PC-3 (cell line): ENCODE measurements at regions not wholly inside any gene's neighbourhood (a gene's known extent, or its start where the extent isn't known, plus 50 kb on each side); places are given as distances from the start of the nearest gene placed in this dataset.

ENCODE experiments used
- ATAC-seq: fragments of 200-7000 bp; cut with Tn5 transposase; 2 replicates; pipeline ENCODE4 v1.9.1; 2020; ENCODE audit warnings: mild to moderate bottlenecking, moderate library complexity
- BruUV-seq: library from RNA; stranded (reverse); fragments of 400-500 nt; replicated peaks from 2 replicates; lab custom pipeline; 2021; lab: Mats Ljungman, UMichigan
- CTCF ChIA-PET: fragments of 300-600 bp; sonication (Branson Sonifier 250); formaldehyde crosslinking; loops from one replicate; lab custom pipeline; 2022; ENCODE audit warnings: antibody characterized with exemption; lab: Charles Lee
- POLR2A ChIA-PET: fragments of 300-600 bp; sonication (Branson Sonifier 250); formaldehyde crosslinking; loops from one replicate; lab custom pipeline; 2022; ENCODE audit warnings: antibody characterized with exemption; ENCODE audit not compliant: unreplicated experiment; lab: Charles Lee
- DNase-seq: peaks from one replicate; pipeline ENCODE4 v3.0.0-alpha.2; 2015
- H2AFZ ChIP-seq: fragments of 300-600 bp; sonication (generic); 2 replicates; pipeline ENCODE4 v1.6.0; 2016; ENCODE audit warnings: antibody characterized with exemption, low read length
- H3F3A ChIP-seq: fragments of 300-600 bp; sonication (generic); one replicate; pipeline ENCODE4 v1.6.0; 2017; ENCODE audit warnings: antibody characterized with exemption, low read length, control low read depth, mild to moderate bottlenecking; ENCODE audit not compliant: unreplicated experiment
- H3K27ac ChIP-seq: fragments of 300-600 bp; sonication (generic); 2 replicates; pipeline ENCODE4 v1.5.1; 2016; ENCODE audit warnings: mild to moderate bottlenecking, low read length
- H3K27me3 ChIP-seq: fragments of 300-600 bp; sonication (generic); 2 replicates; pipeline ENCODE4 v1.6.1; 2016; ENCODE audit warnings: low read length, mixed read lengths
- H3K36me3 ChIP-seq: fragments of 300-600 bp; sonication (generic); 2 replicates; pipeline ENCODE4 v1.6.1; 2016; ENCODE audit warnings: low read depth, mixed run types, low read length, mixed read lengths
- H3K4me1 ChIP-seq: fragments of 300-600 bp; sonication (generic); 2 replicates; pipeline ENCODE4 v1.5.1; 2016; ENCODE audit warnings: low read length; ENCODE audit not compliant: insufficient read depth
- H3K4me2 ChIP-seq: fragments of 300-600 bp; sonication (generic); 2 replicates; pipeline ENCODE4 v1.6.0; 2016; ENCODE audit warnings: low read length
- H3K4me3 ChIP-seq: fragments of 300-600 bp; sonication (generic); 2 replicates; pipeline ENCODE4 v1.5.1; 2016; ENCODE audit warnings: mild to moderate bottlenecking, low read length, mixed read lengths
- H3K79me2 ChIP-seq: fragments of 300-600 bp; sonication (generic); 2 replicates; pipeline ENCODE4 v1.6.1; 2017; ENCODE audit warnings: low read length, mixed read lengths
- H3K9ac ChIP-seq: fragments of 300-600 bp; sonication (generic); 2 replicates; pipeline ENCODE4 v1.6.0; 2016; ENCODE audit warnings: mild to moderate bottlenecking, low read length
- H3K9me2 ChIP-seq: fragments of 300-600 bp; sonication (generic); replicated peaks from 2 replicates; pipeline ENCODE4 v1.6.1; 2016; ENCODE audit warnings: mixed run types, low read length, mixed read lengths
- H3K9me3 ChIP-seq: fragments of 300-600 bp; sonication (generic); 2 replicates; pipeline ENCODE4 v1.6.1; 2016; ENCODE audit warnings: low read length, mixed read lengths
- H4K20me1 ChIP-seq: fragments of 300-600 bp; sonication (generic); 2 replicates; pipeline ENCODE4 v1.6.1; 2016; ENCODE audit warnings: low read length, mixed read lengths
- EZH2 ChIP-seq: fragments of 300-600 bp; sonication (generic); IDR thresholded peaks from one replicate; pipeline ENCODE4 v1.6.1; 2017; ENCODE audit warnings: antibody characterized with exemption, mild to moderate bottlenecking, low read length; ENCODE audit not compliant: unreplicated experiment
- EZH2phosphoT487 ChIP-seq: fragments of 300-600 bp; sonication (generic); IDR thresholded peaks from 2 replicates; pipeline ENCODE4 v1.6.1; 2018; ENCODE audit warnings: mild to moderate bottlenecking, antibody characterized with exemption, low read length, borderline replicate concordance
- intact Hi-C: fragments of 100-400 bp; cut with micrococcal nuclease; formaldehyde crosslinking; loops from 2 replicates; pipeline ENCODE4 v1.9.0; 2023
- TF ChIP-seq, protein P1 (sequence below): fragments of 300-600 bp; sonication (generic); conservative IDR thresholded peaks from 2 replicates; pipeline ENCODE4 v1.5.1; 2017; ENCODE audit warnings: antibody characterized with exemption, low read depth, mild to moderate bottlenecking, low read length

DNA sequence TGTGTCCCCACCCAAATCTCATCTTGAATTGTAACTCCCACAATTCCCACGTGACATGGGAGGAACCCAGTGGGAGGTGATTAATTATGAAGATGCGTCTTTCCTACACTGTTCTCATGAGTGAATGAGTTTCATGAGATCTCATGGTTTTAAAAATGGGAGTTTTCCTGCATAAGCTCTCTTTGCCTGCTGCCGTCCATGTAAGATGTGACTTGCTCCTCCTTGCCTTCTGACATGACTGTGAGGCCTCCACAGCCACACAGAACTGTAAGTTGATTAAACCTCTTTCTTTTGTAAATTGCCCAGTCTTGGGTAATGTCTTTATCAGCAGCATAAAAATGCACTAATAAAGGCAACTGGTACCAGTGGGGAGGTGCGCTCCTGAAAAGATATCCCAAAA lies 67.7 kb upstream of the DRGX start:
- TF ChIP-seq EZH2phosphoT487 = no peak
- TF ChIP-seq EZH2 = no peak
- TF ChIP-seq, protein P1, sequence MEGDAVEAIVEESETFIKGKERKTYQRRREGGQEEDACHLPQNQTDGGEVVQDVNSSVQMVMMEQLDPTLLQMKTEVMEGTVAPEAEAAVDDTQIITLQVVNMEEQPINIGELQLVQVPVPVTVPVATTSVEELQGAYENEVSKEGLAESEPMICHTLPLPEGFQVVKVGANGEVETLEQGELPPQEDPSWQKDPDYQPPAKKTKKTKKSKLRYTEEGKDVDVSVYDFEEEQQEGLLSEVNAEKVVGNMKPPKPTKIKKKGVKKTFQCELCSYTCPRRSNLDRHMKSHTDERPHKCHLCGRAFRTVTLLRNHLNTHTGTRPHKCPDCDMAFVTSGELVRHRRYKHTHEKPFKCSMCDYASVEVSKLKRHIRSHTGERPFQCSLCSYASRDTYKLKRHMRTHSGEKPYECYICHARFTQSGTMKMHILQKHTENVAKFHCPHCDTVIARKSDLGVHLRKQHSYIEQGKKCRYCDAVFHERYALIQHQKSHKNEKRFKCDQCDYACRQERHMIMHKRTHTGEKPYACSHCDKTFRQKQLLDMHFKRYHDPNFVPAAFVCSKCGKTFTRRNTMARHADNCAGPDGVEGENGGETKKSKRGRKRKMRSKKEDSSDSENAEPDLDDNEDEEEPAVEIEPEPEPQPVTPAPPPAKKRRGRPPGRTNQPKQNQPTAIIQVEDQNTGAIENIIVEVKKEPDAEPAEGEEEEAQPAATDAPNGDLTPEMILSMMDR = no peak
- Histone ChIP-seq H3K9ac (no peak overlapping the region), H3K4me1 (no peaks in the 10 kb centered on the region), H3K4me3 (no peak overlapping the region), H3K27me3 (no peaks in the 10 kb centered on the region), H3K27ac (no peak overlapping the region), H4K20me1 (no peaks in the 10 kb centered on the region), H3K9me3 (no peaks in the 10 kb centered on the region), H3F3A (no peaks in the 10 kb centered on the region), H3K4me2 (no peak overlapping the region), H2AFZ (no peak overlapping the region), H3K79me2 (no peaks in the 10 kb centered on the region), H3K36me3 (peaks cover 62% of the 10 kb centered on the region), H3K9me2 (no peaks in the 10 kb centered on the region)
- intact Hi-C loops = no loop called here
- no peak for DNase-seq
- CTCF ChIA-PET = no interaction called here
- BruUV-seq = no TSS peak
- POLR2A ChIA-PET = no interaction called here
- no peak for ATAC-seq

DNA sequence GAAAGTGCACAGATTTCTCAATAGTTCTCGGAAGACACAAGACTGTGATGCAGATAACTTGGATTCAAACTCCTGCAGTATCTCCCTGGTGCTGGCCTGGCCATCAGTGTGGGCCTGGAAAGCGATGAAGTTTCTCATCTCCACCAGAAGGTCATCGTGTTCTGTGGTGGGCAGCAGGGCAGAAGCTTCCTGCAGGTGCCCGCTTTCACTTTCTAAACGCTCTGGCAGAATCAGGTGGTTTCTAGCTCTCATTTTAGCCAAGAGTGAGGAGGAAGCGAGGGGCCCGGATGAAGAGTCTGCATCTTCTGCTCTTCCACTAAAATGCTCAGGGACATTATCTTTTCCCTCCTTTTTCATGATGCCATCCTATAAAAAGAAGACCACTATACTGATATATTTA lies 63.0 kb upstream of the DRGX start:
- Histone ChIP-seq H3K36me3 (peaks cover 71% of the 10 kb centered on the region), H3F3A (no peaks in the 10 kb centered on the region), H4K20me1 (no peaks in the 10 kb centered on the region), H3K9ac (no peak overlapping the region), H3K79me2 (no peaks in the 10 kb centered on the region), H3K9me3 (peaks cover 10% of the 10 kb centered on the region; the same call in 1 of the 2 replicates), H3K27ac (no peak overlapping the region), H3K4me3 (no peak overlapping the region), H3K27me3 (no peaks in the 10 kb centered on the region), H3K4me1 (no peaks in the 10 kb centered on the region), H3K4me2 (no peak overlapping the region), H3K9me2 (no peaks in the 10 kb centered on the region), H2AFZ (no peak overlapping the region)
- no TSS peak for BruUV-seq
- CTCF ChIA-PET = interaction anchor here (1.8 kb wide), 1 partner anchor 51 kb away, joined by 4 read pairs; no protein-coding TSS in a partner anchor
- POLR2A ChIA-PET = no interaction called here
- no peak for DNase-seq
- no peak for TF ChIP-seq EZH2phosphoT487
- TF ChIP-seq, protein P1 = no peak
- no peak for TF ChIP-seq EZH2
- intact Hi-C loops = no loop called here
- no peak for ATAC-seq

DNA sequence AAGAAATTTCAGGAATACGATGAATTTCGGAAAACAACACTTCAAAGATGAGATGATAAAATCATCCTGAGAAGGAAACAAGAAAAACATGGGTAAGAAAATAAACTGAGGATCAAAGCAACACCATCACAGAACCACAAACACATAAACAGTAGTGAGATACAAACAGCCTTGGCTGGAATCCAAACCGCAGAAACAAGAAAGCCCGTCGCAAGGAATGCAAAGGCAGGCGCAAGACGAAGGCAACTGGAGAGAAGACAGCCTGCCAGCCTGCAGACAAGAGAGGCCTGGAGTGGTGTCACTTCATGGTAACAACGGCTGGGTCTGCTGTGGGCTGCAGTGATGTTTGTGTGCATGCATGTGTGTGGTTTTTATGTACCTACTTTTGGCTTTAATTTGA lies 61.8 kb upstream of the DRGX start:
- Histone ChIP-seq H3K4me3 (no peak overlapping the region), H3K9ac (no peak overlapping the region), H3K27ac (no peak overlapping the region), H4K20me1 (no peaks in the 10 kb centered on the region), H3F3A (no peaks in the 10 kb centered on the region), H3K79me2 (no peaks in the 10 kb centered on the region), H3K27me3 (no peaks in the 10 kb centered on the region), H2AFZ (no peak overlapping the region), H3K4me2 (no peak overlapping the region), H3K9me3 (peaks cover 21% of the 10 kb centered on the region), H3K4me1 (no peaks in the 10 kb centered on the region), H3K36me3 (peaks cover 75% of the 10 kb centered on the region), H3K9me2 (no peaks in the 10 kb centered on the region)
- ChIA-PET POLR2A (no interaction called here), CTCF (interaction anchor here (1.8 kb wide), 1 partner anchor 50 kb away, joined by 4 read pairs; no protein-coding TSS in a partner anchor)
- TF ChIP-seq EZH2 (no peak), EZH2phosphoT487 (no peak)
- TF ChIP-seq, protein P1 = no peak
- BruUV-seq = no TSS peak
- ATAC-seq (no peak), DNase-seq (no peak)
- intact Hi-C loops = no loop called here
